ENCODE measurements at regions not wholly inside any gene's neighbourhood (a gene's known extent, or its start where the extent isn't known, plus 50 kb on each side); places are given as distances from the start of the nearest gene placed in this dataset.

GRCh38 chr1:29811247-29811646 lies 574.9 kb downstream of the PTPRU start:
- no peak for TF ChIP-seq EZH2 (IDR thresholded peaks at IDR 0.05; ENCODE audit: insufficient read depth, low read length)
- no peak for TF ChIP-seq CTCF (IDR thresholded peaks at IDR 0.05; ENCODE audit: insufficient read depth, low read depth, low read length)
